Spleen (tissue), 11 donors: ENCODE measurements at regions not wholly inside any gene's neighbourhood (a gene's known extent, or its start where the extent isn't known, plus 50 kb on each side); places are given as distances from the start of the nearest gene placed in this dataset.

Experiments
- DNase-seq: peaks from one replicate; pipeline ENCODE4 v3.0.0-alpha.2; 2020
- H3K27ac ChIP-seq, 8 donors: fragments of 200-600 bp; sonication (generic) in 7 of 8; 1 replicate in 4 of 8; 2 replicates in 4 of 8; pipeline versions ENCODE4 v1.5.0 to v1.8.0; 2016 to 2021; ENCODE audit warnings: inconsistent platforms in 4 of 8, mild to moderate bottlenecking in 4 of 8, moderate library complexity in 1 of 8
- H3K27me3 ChIP-seq, 7 donors: fragments of 200-600 bp; sonication (generic) in 6 of 7; replicated peaks in 1 of 7; 1 replicate in 4 of 7; 2 replicates in 3 of 7; pipeline versions ENCODE4 v1.5.0 to v1.8.0; 2016 to 2021; ENCODE audit warnings: inconsistent platforms in 3 of 7, mild to moderate bottlenecking in 1 of 7
- H3K36me3 ChIP-seq, 6 donors: fragments of 200-600 bp; sonication (generic) in 5 of 6; 1 replicate in 4 of 6; 2 replicates in 2 of 6; pipeline versions ENCODE4 v1.5.0 to v1.8.0; 2016 to 2021; ENCODE audit warnings: inconsistent platforms in 2 of 6
- H3K4me1 ChIP-seq, 6 donors: fragments of 200-600 bp; sonication (generic) in 5 of 6; 1 replicate in 3 of 6; 2 replicates in 3 of 6; pipeline versions ENCODE4 v1.5.0 to v1.8.0; 2016 to 2021; ENCODE audit warnings: inconsistent platforms in 3 of 6
- H3K4me3 ChIP-seq, 8 donors: fragments of 200-600 bp; sonication (generic) in 7 of 8; 1 replicate in 4 of 8; 2 replicates in 4 of 8; pipeline versions ENCODE4 v1.5.0 to v1.8.0; 2016 to 2021; ENCODE audit warnings: inconsistent platforms in 4 of 8, mild to moderate bottlenecking in 4 of 8, moderate library complexity in 2 of 8
- H3K9me3 ChIP-seq, 8 donors: fragments of 200-600 bp; sonication (generic) in 7 of 8; 1 replicate in 4 of 8; 2 replicates in 4 of 8; pipeline versions ENCODE4 v1.5.0 to v1.8.0; 2016 to 2021; ENCODE audit warnings: inconsistent platforms in 4 of 8
- CTCF ChIP-seq, 11 experiments: fragments of 200-600 bp in 7 of 11; fragments of 450-650 bp in 4 of 11; sonication (generic) in 4 of 11; IDR thresholded peaks in 8 of 11; conservative IDR thresholded peaks in 3 of 11; 1 replicate in 7 of 11; 2 replicates in 4 of 11; pipeline versions ENCODE4 v1.4.0 to v1.8.0; 2016 to 2021; ENCODE audit warnings: antibody characterized with exemption in 11 of 11, inconsistent platforms in 4 of 11, mild to moderate bottlenecking in 1 of 11
- POLR2A ChIP-seq, 3 donors: fragments of 450-650 bp; IDR thresholded peaks; one replicate each; pipeline ENCODE4 v1.5.1; 2017; ENCODE audit warnings: antibody characterized with exemption in 3 of 3, mild to moderate bottlenecking in 1 of 3
- POLR2AphosphoS5 ChIP-seq, 3 donors: sonication (generic); formaldehyde crosslinking; IDR thresholded peaks; one replicate each; pipeline ENCODE4 v1.5.1; 2017; ENCODE audit warnings: antibody characterized with exemption in 3 of 3
- WGBS, 5 donors: extraction: QIAGEN DNeasy Blood & Tissue Kit in 3 of 5; methylation state at CpG; one replicate each; pipeline versions ENCODE4 v1.1.5 to v1.1.7; 2013 to 2018; 5-methylcytosine and 5-hydroxymethylcytosine counted together
- intact Hi-C: fragments of 100-400 bp; cut with DNase I; formaldehyde crosslinking; loops from one replicate; pipeline ENCODE4 v1.15.0; 2023; ENCODE audit warnings: low total_unique reads
- donor health status: healthy with polysubstance abuse.
- donor health status: DM: no; HTN: no; CAD: no; lungs with moderate emphysema.
- donor health status: DM: no; HTN: no; CAD: no.
- donor health status: Bipolar disorder and iron deficiency.
- donor health status: healthy.
- donor health status: DM: no; HTN: no; CAD: no.
- donor health status: DM: yes; HTN: yes; CAD: no.

GRCh38 chr3:144363856-144364255, 392.2 kb downstream of the DIPK2A start:
- 85 to 97% (median 93%) methylated on average over 5 of the region's 5 CpGs for WGBS, 5 donors
- intact Hi-C loops = no loop called here
- no peak overlapping the region for H3K27ac ChIP-seq

GRCh38 chr3:144364737-144365136, 393.1 kb downstream of the DIPK2A start:
- 71 to 89% (median 82%) methylated on average over 2 of the region's 2 CpGs for WGBS, 5 donors
- Histone ChIP-seq H3K27ac (no peak overlapping the region), H3K27me3 (no peaks in the 10 kb centered on the region), H3K4me1 (no peaks in the 10 kb centered on the region), H3K36me3 (no peaks in the 10 kb centered on the region), H3K4me3 (no peak overlapping the region), H3K9me3 (peaks cover 2 to 32% (median 21%) of the 10 kb centered on the region in 8 donors)
- TF ChIP-seq POLR2A (IDR thresholded peaks at IDR 0.05) (no peak), POLR2AphosphoS5 (IDR thresholded peaks at IDR 0.05) (no peak), CTCF (IDR thresholded peaks at IDR 0.05 in 8 of 11, conservative IDR thresholded peaks at IDR 0.05 in 3 of 11) (no peak)
- DNase-seq = no peak
- intact Hi-C loops = no loop called here

More at GRCh38 chr3:144363856-144364255, 392.2 kb downstream of the DIPK2A start:
- Histone ChIP-seq H3K4me3 (no peak overlapping the region), H3K9me3 (peaks cover 2 to 23% (median 19%) of the 10 kb centered on the region in 8 donors), H3K27me3 (no peaks in the 10 kb centered on the region), H3K36me3 (no peaks in the 10 kb centered on the region), H3K4me1 (no peaks in the 10 kb centered on the region)
- TF ChIP-seq POLR2A (IDR thresholded peaks at IDR 0.05) (no peak), CTCF (IDR thresholded peaks at IDR 0.05 in 8 of 11, conservative IDR thresholded peaks at IDR 0.05 in 3 of 11) (no peak), POLR2AphosphoS5 (IDR thresholded peaks at IDR 0.05) (no peak)
- no peak for DNase-seq

GRCh38 chr3:144369129-144369879, 397.7 kb downstream of the DIPK2A start:
- intact Hi-C loops = no loop called here
- H3K9me3 ChIP-seq = peaks cover 2 to 41% (median 25%) of the 10 kb centered on the region in 8 donors
- peak; percentile 52 for DNase-seq
- TF ChIP-seq POLR2AphosphoS5 (IDR thresholded peaks at IDR 0.05) (no peak), POLR2A (IDR thresholded peaks at IDR 0.05) (no peak), CTCF (IDR thresholded peaks at IDR 0.05 in 8 of 11, conservative IDR thresholded peaks at IDR 0.05 in 3 of 11) (no peak)
- H3K27ac ChIP-seq = no peak overlapping the region
- H3K36me3 ChIP-seq = no peaks in the 10 kb centered on the region
- H3K4me3 ChIP-seq = no peak overlapping the region
- H3K27me3 ChIP-seq = no peaks in the 10 kb centered on the region
- H3K4me1 ChIP-seq = no peaks in the 10 kb centered on the region
- 67 to 94% (median 89%) methylated on average over 2 of the region's 2 CpGs for WGBS, 5 donors

- peaks cover 0 to 17% (median 4%) of the 10 kb centered on the region in 8 donors for H3K9me3 ChIP-seq
- WGBS, 5 donors = 71 to 97% (median 89%) methylated on average over 1 of the region's 1 CpG
- H3K4me1 ChIP-seq = no peaks in the 10 kb centered on the region
- intact Hi-C loops = no loop called here
- H3K36me3 ChIP-seq = no peaks in the 10 kb centered on the region
- DNase-seq = no peak
- H3K4me3 ChIP-seq = no peak overlapping the region
- no peaks in the 10 kb centered on the region for H3K27me3 ChIP-seq
- H3K27ac ChIP-seq = no peak overlapping the region
- TF ChIP-seq POLR2A (IDR thresholded peaks at IDR 0.05) (no peak), CTCF (IDR thresholded peaks at IDR 0.05 in 8 of 11, conservative IDR thresholded peaks at IDR 0.05 in 3 of 11) (no peak), POLR2AphosphoS5 (IDR thresholded peaks at IDR 0.05) (no peak)
Measured at GRCh38 chr3:144375088-144375487, 403.5 kb downstream of the DIPK2A start.
